Mesenchymal stem cell (in vitro differentiated cells and primary cell): ENCODE measurements at regions not wholly inside any gene's neighbourhood (a gene's known extent, or its start where the extent isn't known, plus 50 kb on each side); places are given as distances from the start of the nearest gene placed in this dataset.
A peak's percentile ranks its signal among the peaks of the same experiment; 100 is the strongest.

Experiments
- DNase-seq: peaks from one replicate; pipeline ENCODE4 v3.0.0-alpha.2; 2013
- H2AFZ ChIP-seq: one replicate; pipeline ENCODE4 v1.6.1; 2013; ENCODE audit warnings: low read depth, mild to moderate bottlenecking, control low read depth, inconsistent platforms, low read length, moderate library complexity
- H2AK5ac ChIP-seq: 2 replicates; pipeline ENCODE4 v1.6.1; 2013; ENCODE audit warnings: low read length, moderate library complexity, mild to moderate bottlenecking, inconsistent platforms; ENCODE audit not compliant: severe bottlenecking
- H2BK120ac ChIP-seq: one replicate; pipeline ENCODE4 v1.6.1; 2013; ENCODE audit warnings: low read depth, mild to moderate bottlenecking, inconsistent platforms, low read length, moderate library complexity
- H2BK12ac ChIP-seq, 2 experiments: one replicate each; pipeline ENCODE4 v1.6.1; 2013; ENCODE audit warnings: inconsistent platforms in 2 of 2, low read length in 2 of 2, mild to moderate bottlenecking in 2 of 2, moderate library complexity in 2 of 2, control low read depth in 1 of 2
- H2BK15ac ChIP-seq: one replicate; pipeline ENCODE4 v1.6.1; 2013; ENCODE audit warnings: mild to moderate bottlenecking, low read depth, inconsistent platforms; ENCODE audit not compliant: poor library complexity, severe bottlenecking
- H2BK5ac ChIP-seq: 2 replicates; pipeline ENCODE4 v1.6.1; 2013; ENCODE audit warnings: low read depth, mild to moderate bottlenecking, low read length, control low read depth, inconsistent platforms; ENCODE audit not compliant: poor library complexity, severe bottlenecking
- H3K14ac ChIP-seq, 2 experiments: one replicate each; pipeline ENCODE4 v1.6.1; 2013; ENCODE audit warnings: inconsistent platforms in 2 of 2, low read length in 2 of 2, control low read depth in 1 of 2, mild to moderate bottlenecking in 1 of 2, moderate library complexity in 1 of 2
- H3K18ac ChIP-seq, 2 experiments: one replicate each; pipeline ENCODE4 v1.6.1; 2013; ENCODE audit warnings: inconsistent platforms in 2 of 2, low read length in 2 of 2, control low read depth in 1 of 2, low read depth in 1 of 2, mild to moderate bottlenecking in 1 of 2
- H3K23ac ChIP-seq, 2 experiments: one replicate each; pipeline ENCODE4 v1.6.1; 2013; ENCODE audit warnings: inconsistent platforms in 2 of 2, low read length in 2 of 2, mild to moderate bottlenecking in 2 of 2, moderate library complexity in 2 of 2, control low read depth in 1 of 2
- H3K27ac ChIP-seq: 2 replicates; pipeline ENCODE4 v1.5.1; 2013; ENCODE audit warnings: mild to moderate bottlenecking, moderate library complexity, low read length, control low read depth, inconsistent platforms; ENCODE audit not compliant: poor library complexity, severe bottlenecking
- H3K27me3 ChIP-seq, 2 experiments: 2 replicates each; pipeline versions ENCODE4 v1.6.1 to v1.7.0; 2013; ENCODE audit warnings: low read length in 2 of 2, mild to moderate bottlenecking in 2 of 2, moderate library complexity in 2 of 2, control low read depth in 1 of 2, inconsistent platforms in 1 of 2; ENCODE audit not compliant: control insufficient read depth in 1 of 2, insufficient read depth in 1 of 2
- H3K36me3 ChIP-seq, 2 experiments: 2 replicates each; pipeline versions ENCODE4 v1.6.1 to v1.7.0; 2013; ENCODE audit warnings: low read length in 2 of 2, control low read depth in 1 of 2, inconsistent platforms in 1 of 2, low read depth in 1 of 2, mild to moderate bottlenecking in 1 of 2; ENCODE audit not compliant: insufficient read depth in 2 of 2, control insufficient read depth in 1 of 2
- H3K4ac ChIP-seq, 2 experiments: one replicate each; pipeline ENCODE4 v1.6.1; 2013; ENCODE audit warnings: inconsistent platforms in 2 of 2, low read length in 2 of 2, mild to moderate bottlenecking in 2 of 2, moderate library complexity in 2 of 2, control low read depth in 1 of 2, low read depth in 1 of 2
- H3K4me1 ChIP-seq: 2 replicates; pipeline ENCODE4 v1.6.1; 2013; ENCODE audit warnings: low read depth, low read length, control low read depth; ENCODE audit not compliant: control insufficient read depth, insufficient read depth
- H3K4me2 ChIP-seq: 2 replicates; pipeline ENCODE4 v1.6.1; 2013; ENCODE audit warnings: low read length, mild to moderate bottlenecking, inconsistent platforms; ENCODE audit not compliant: poor library complexity, severe bottlenecking
- H3K4me3 ChIP-seq, 2 experiments: 2 replicates each; pipeline versions ENCODE4 v1.5.1 to v1.7.0; 2013; ENCODE audit warnings: low read length in 2 of 2, mild to moderate bottlenecking in 2 of 2, control low read depth in 1 of 2, low read depth in 1 of 2; ENCODE audit not compliant: insufficient read depth in 1 of 2
- H3K79me1 ChIP-seq: replicated peaks from 2 replicates; pipeline ENCODE4 v1.6.1; 2013; ENCODE audit warnings: mild to moderate bottlenecking, control low read depth, low read length, inconsistent platforms; ENCODE audit not compliant: poor library complexity, severe bottlenecking
- H3K9ac ChIP-seq: 2 replicates; pipeline ENCODE4 v1.7.0; 2013; ENCODE audit warnings: mild to moderate bottlenecking, low read length, moderate library complexity
- H3K9me3 ChIP-seq: 2 replicates; pipeline ENCODE4 v1.7.0; 2013; ENCODE audit warnings: mild to moderate bottlenecking, low read length; ENCODE audit not compliant: control insufficient read depth
- H4K8ac ChIP-seq: one replicate; pipeline ENCODE4 v1.6.1; 2013; ENCODE audit warnings: inconsistent platforms, mild to moderate bottlenecking, low read length, moderate library complexity
- H4K91ac ChIP-seq: one replicate; pipeline ENCODE4 v1.6.1; 2013; ENCODE audit warnings: mild to moderate bottlenecking, low read length, inconsistent platforms
- WGBS: methylation state at CpG from one replicate; pipeline ENCODE4 v1.1.7; 2013; ENCODE audit warnings: mixed read lengths; 5-methylcytosine and 5-hydroxymethylcytosine counted together

GRCh38 chr5:87850843-87851242, 417.8 kb downstream of the TMEM161B start:
- Histone ChIP-seq H3K36me3 (no peaks in the 10 kb centered on the region), H4K91ac (no peak overlapping the region), H4K8ac (no peak overlapping the region), H3K14ac (no peak overlapping the region), H3K4ac (no peak overlapping the region), H3K9ac (no peak overlapping the region), H3K18ac (no peak overlapping the region), H2BK120ac (no peak overlapping the region), H3K9me3 (no peaks in the 10 kb centered on the region), H2BK12ac (no peak overlapping the region), H2AK5ac (no peak overlapping the region), H2AFZ (no peak overlapping the region), H3K4me3 (no peak overlapping the region), H2BK5ac (no peak overlapping the region), H2BK15ac (no peak overlapping the region), H3K27me3 (no peaks in the 10 kb centered on the region), H3K4me2 (no peak overlapping the region), H3K4me1 (no peaks in the 10 kb centered on the region), H3K27ac (no peak overlapping the region), H3K79me1 (no peaks in the 10 kb centered on the region), H3K23ac (no peak overlapping the region)
- WGBS = 93% methylated on average over 2 of the region's 3 CpGs
- DNase-seq = no peak

DNA sequence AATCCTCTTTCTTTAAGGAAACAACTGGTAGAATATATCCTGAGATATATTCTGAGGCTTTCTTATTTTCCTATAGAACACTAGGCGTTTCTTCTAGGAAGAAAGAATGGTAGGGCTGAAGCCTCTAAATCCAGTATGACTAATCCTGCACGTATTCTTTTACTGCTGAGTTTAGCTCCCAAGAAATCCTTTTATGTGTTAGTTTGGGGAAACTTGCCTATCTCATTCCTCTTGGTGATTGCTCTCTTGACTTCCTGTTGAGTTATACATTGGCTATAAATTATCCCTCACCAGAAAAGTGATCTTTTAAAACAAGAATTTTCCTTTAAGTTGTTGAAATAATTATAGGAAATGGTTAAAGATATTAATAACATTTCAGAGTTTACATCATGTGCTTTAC, 422.9 kb downstream of the TMEM161B start:
- WGBS = 20% methylated on average over 1 of the region's 2 CpGs
- H2AK5ac ChIP-seq = no peak overlapping the region

GRCh38 chr5:87844866-87845265, 423.8 kb downstream of the TMEM161B start:
- Histone ChIP-seq H2BK5ac (no peak overlapping the region), H4K8ac (no peak overlapping the region), H2AK5ac (no peak overlapping the region), H2BK120ac (no peak overlapping the region), H3K4me1 (no peaks in the 10 kb centered on the region), H3K27ac (no peak overlapping the region), H2BK15ac (no peak overlapping the region), H3K79me1 (no peaks in the 10 kb centered on the region), H3K4me3 (no peak overlapping the region), H3K14ac (no peak overlapping the region), H2BK12ac (no peak overlapping the region), H3K9me3 (peaks cover 15% of the 10 kb centered on the region), H3K23ac (no peak overlapping the region), H3K4ac (no peak overlapping the region), H4K91ac (no peak overlapping the region), H3K9ac (no peak overlapping the region), H3K18ac (no peak overlapping the region), H3K36me3 (no peaks in the 10 kb centered on the region), H2AFZ (no peak overlapping the region), H3K27me3 (no peaks in the 10 kb centered on the region), H3K4me2 (no peak overlapping the region)
- 94% methylated on average over 4 of the region's 4 CpGs for WGBS
- no peak for DNase-seq

More for the DNA sequence above, 422.9 kb downstream of the TMEM161B start:
- Histone ChIP-seq H3K23ac (no peak overlapping the region), H2BK5ac (no peak overlapping the region), H4K8ac (no peak overlapping the region), H3K4me3 (no peak overlapping the region), H3K14ac (no peak overlapping the region), H3K79me1 (no peaks in the 10 kb centered on the region), H3K9me3 (peaks cover 8% of the 10 kb centered on the region), H3K36me3 (no peaks in the 10 kb centered on the region), H2AFZ (no peak overlapping the region), H2BK120ac (no peak overlapping the region), H3K4ac (no peak overlapping the region), H3K18ac (no peak overlapping the region), H4K91ac (no peak overlapping the region), H3K27me3 (no peaks in the 10 kb centered on the region), H3K9ac (no peak overlapping the region), H3K4me2 (no peak overlapping the region), H3K27ac (no peak overlapping the region), H2BK12ac (no peak overlapping the region), H3K4me1 (no peaks in the 10 kb centered on the region), H2BK15ac (no peak overlapping the region)
- DNase-seq = peak; percentile 41

DNA sequence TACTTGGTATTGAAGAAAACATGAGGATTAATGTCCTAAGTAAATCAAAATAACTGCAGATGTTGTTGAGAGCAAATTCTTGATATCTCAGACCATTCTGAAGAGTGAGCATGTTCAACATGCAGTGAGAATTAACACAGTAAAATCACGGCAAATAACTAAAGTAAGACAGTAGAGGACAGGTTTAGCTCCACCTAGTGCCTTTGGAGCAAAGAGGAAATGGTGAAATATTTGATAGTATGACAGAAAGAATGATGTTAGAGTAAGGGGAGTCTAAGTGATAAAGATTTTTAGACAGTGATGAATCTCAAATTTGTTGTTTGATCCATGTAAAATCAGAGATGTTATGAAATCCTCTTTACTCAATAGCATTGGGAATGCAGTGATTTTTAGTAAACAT, 424.2 kb downstream of the TMEM161B start:
- no peak overlapping the region for H4K91ac ChIP-seq
- no peak overlapping the region for H4K8ac ChIP-seq
- no peak overlapping the region for H3K4me3 ChIP-seq
- H3K36me3 ChIP-seq = no peaks in the 10 kb centered on the region
- no peak overlapping the region for H3K9ac ChIP-seq
- no peaks in the 10 kb centered on the region for H3K4me1 ChIP-seq
- no peak overlapping the region for H3K23ac ChIP-seq
- no peak overlapping the region for H2BK5ac ChIP-seq
- H3K27me3 ChIP-seq = no peaks in the 10 kb centered on the region
- H2AK5ac ChIP-seq = no peak overlapping the region
- no peak overlapping the region for H3K4me2 ChIP-seq
- H3K79me1 ChIP-seq = no peaks in the 10 kb centered on the region
- no peak overlapping the region for H2BK12ac ChIP-seq
- H2BK120ac ChIP-seq = no peak overlapping the region
- H3K4ac ChIP-seq = no peak overlapping the region
- WGBS = 100% methylated on average over 1 of the region's 1 CpG
- DNase-seq = no peak
- H3K27ac ChIP-seq = no peak overlapping the region
- H3K14ac ChIP-seq = no peak overlapping the region
- H3K18ac ChIP-seq = no peak overlapping the region
- no peak overlapping the region for H2AFZ ChIP-seq
- H2BK15ac ChIP-seq = no peak overlapping the region
- peaks cover 20% of the 10 kb centered on the region for H3K9me3 ChIP-seq
